ACHN (cell line): ENCODE measurements at regions not wholly inside any gene's neighbourhood (a gene's known extent, or its start where the extent isn't known, plus 50 kb on each side); places are given as distances from the start of the nearest gene placed in this dataset.

ENCODE experiments used
- DNase-seq: peaks from one replicate; pipeline ENCODE4 v3.0.0-alpha.2; 2015
- in situ Hi-C: cut with HindIII; loops from 2 replicates; pipeline ENCODE4 v1.10.0; 2017; ENCODE audit warnings: low sequenced_read_pairs, low pct_ligation_motif_present, low pct_unique_long_range_greater_than_20kb

DNA sequence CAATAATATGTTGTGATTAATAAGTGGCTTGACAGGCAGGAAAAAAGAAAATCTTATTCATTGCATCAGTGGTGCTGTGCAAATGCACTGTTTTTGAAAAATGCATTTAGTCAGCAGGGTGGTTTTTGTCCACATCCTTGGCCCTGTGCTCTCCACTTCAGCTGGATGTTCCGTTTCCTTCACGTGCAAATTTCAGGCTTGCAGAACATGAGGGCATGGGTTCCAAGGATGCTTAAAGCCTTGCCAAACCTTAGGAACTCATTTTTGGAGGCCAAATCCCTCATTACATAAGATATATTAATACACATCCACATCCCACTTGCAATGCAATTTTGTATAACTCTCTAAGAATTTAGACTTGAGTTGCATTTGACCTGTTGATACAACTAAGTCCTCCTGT is 410.1 kb downstream of the PRDM2 start:
- in situ Hi-C loops, result no loop called here
- no peak for DNase-seq

DNA sequence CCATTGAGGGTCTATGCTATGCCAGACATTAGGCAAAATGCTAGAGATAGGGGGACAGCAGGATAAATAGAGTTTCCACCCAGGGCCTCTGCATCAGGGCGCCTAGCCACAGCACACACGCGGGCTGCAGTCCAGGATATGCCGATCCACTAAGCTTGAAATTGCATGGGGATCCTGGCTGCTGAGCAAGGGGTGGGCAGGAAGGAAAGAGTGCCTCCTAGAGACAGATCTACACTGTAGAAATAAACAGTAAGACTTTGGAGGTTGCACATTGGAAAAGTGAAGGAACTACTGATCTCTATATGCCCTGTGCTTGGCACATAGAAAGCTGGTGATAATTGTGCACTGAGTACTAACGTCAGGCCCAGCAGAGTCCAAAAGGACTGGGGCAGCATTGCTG is 411.1 kb downstream of the PRDM2 start:
- in situ Hi-C loops, result no loop called here
- DNase-seq, result no peak

DNA sequence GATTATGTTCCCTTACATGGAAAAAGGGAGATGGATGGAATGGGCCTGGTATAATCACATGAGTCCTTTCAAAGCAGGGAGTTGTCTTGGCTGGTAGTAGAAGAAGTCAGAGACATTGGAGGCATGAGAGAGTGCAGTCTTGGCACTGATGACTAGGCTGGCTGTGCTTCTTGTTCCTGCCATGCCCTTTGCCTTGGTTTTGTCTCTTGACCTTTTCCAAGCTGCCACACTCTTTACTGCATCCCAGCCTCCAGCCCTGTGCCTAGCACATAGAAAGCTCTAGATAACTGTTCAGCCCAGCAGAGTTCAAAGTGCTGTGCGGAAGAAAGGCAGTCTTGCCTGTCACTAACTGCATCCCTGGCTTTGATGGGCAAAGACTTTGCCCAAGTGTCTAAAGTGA is 412.6 kb downstream of the PRDM2 start:
- in situ Hi-C loops, result no loop called here
- no peak for DNase-seq

DNA sequence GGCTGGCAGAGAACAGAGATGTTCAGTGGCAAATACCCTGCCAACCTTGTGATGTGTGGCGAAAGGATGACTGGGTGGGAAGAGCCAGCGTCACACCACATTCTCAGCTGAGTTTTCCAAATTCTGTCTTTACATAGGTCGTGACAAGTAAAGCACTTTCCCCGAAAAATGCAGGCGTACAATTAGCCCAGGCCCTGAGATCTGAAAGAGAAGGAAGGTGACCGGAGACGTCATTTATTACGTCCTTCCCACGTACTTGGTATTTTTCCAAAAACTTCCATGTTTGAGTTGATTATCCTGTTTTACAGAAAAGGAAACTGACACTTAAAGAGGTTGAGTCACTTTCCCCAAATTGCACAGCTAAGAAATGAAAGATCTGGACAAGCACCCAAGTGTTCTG is 413.3 kb downstream of the PRDM2 start:
- in situ Hi-C loops, result no loop called here
- DNase-seq, result no peak

DNA sequence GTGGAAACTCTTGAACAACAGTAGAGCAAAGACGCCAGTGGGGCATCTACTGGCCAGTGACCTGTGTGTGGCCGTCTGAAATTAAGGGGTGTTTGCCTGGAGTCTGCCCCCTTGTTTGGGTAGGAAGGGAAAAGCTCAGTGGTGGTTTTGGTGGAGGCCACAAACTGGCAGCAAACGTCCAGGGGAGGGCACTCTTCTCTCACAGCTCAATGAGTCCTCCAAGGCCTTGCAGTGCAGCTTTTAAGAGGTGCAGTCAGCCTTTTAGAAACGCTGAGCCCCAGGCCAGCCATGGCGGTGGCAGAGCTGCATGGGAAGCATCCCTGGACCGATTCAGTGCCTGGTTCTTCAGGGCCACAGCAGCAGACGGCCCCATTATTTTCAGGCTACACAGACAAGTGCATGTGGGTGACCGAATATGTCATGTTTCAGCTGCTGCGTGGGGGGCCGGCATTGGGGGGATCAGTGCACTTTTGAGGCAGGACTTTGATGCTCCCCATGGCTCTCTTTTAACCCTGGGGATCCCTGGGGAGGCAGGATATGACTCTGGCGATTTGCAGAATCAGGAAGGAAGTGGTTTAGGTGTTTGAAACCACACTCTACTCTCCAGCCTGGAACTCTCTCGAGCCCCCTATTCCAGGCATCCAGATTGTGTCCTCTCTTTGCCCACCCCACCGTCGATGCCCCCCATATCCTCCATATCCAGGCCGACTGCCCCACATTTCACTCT is 414.0 kb downstream of the PRDM2 start:
- peak; percentile 67 for DNase-seq
- in situ Hi-C loops, result no loop called here

DNA sequence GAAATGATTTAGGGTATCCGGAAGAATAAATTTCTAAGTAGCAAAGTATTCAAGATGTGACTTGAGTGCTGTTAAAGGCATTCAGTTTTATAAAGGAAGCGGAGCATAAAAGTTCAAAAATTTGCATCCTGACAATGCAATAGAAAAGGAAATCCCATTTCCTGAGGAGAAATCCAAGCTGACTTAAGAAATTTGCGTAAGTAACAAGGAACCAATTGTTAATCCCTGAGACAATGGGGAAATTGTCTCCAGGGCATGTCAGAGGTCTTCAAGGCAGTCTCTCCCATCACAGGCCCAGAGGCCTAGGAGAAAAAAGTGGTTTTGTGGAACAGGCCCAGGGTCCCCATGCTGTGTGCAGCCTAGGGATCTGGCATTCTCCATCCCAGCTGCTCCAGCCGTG is 416.0 kb downstream of the PRDM2 start:
- DNase-seq, result no peak
- in situ Hi-C loops, result no loop called here

DNA sequence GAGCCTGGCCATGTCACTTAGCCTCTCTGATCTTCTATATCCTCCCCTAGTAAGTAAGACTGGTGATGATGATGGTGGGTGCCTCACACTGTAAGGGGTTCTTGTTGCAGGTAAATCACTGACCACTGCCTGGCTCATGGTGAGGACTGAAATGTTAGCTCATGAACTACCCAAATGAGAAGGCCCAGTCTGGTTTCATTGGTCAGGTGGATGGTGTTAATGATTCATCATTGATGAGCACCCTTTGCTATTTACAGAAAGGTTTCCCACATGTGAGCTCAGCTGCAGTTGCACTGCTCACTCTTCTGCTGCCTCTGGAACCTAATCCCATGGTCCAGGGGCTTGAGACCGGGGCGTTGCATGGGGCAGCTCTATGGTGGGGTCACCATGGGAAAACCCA is 417.7 kb downstream of the PRDM2 start:
- no peak for DNase-seq
- in situ Hi-C loops, result no loop called here

DNA sequence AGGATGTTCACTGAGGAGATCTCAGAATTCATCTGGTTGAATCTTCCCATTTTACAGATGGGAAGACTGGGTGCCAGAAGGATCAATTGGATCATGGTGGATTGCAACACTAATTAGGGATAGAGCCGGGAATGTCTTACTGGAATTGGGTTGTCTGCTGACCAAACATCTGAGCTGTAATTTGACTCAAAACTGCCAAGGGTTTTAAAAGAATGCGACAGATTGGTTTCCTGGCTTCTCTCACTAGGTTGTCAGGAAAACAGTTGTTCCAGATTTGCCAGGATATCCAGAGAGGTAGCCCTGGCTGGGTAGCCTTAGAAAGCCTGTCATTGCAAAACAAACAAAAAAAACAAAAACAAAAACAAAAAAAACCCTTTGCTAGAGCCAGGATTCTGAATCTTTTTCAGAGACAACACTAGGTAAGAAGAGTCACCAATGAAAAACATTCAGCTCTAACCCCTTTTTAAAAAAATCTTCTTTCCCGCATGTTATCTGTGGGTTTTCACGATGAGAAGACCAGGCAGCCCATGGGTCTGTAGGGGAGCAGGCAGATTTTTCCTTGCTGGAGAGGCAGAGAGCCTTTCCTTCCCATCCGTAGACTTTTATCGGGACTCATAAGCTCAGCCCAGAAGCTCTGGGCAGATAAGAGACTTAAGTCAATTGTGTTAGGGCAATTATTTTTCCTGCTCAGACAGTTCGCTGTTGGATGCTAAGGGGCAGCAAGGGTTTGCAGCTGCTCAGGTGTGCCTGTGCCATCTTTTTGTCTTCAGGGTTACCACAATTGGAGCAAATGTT is 418.9 kb downstream of the PRDM2 start:
- in situ Hi-C loops, result no loop called here
- DNase-seq, result no peak

DNA sequence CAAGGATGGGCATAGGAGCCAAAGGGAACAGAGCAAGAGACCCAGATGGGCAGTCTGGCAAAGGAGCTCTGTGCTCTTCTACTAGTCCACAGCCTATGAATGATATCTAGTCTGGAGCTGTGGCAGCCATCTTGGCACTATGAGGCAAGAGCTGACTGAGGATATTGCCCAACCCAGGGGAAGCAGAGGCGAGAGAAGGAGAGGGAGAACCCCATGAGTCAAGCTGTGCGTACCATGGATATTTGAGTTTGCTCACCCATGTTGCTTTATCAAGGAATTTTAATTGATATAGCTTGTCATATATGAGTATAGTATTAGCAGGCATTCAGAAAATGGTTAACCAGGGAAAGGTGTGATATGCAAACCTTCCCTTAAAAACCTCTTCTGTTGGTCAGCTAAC is 420.9 kb downstream of the PRDM2 start:
- in situ Hi-C loops, result no loop called here
- no peak for DNase-seq

DNA sequence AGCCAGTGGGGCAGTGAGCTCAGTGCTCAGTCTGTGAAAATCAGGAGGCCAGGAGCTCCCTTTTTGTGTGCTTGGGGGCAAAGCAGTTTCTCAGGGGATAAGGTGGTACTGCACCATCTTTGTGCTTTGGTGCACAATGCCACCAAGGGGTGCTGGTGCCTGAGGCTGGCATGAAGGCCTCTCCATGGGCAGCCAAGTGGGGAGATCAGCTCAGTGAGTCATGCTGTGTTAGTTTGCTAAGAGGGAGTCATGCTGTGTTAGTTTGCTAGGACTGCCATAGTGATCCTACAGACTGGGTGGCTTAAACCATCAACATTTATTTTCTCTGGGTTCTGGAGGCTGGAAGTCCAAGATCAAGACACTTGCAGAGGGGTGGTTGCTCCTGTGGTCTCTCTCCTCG is 428.1 kb downstream of the PRDM2 start:
- DNase-seq, result no peak
- in situ Hi-C loops, result no loop called here

DNA sequence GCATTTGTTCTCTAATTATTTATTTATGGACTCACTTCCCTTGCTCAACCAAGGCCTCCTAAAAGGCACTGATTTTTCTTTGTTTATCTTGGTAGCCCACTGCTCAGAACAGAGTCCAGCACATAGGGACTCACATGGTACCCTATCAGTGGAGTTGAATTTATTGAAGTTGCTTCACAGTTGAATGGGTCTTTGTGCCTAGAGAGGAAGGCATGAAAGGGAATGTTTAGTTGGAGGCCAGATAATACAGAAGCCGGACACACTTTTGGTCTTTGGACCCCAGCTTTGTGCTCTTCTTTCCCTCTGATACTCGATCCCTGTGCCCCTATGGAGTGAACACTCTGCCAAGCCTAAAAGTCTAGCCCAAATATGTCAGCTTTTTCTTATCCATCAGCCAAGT is 429.0 kb downstream of the PRDM2 start:
- in situ Hi-C loops, result no loop called here

DNA sequence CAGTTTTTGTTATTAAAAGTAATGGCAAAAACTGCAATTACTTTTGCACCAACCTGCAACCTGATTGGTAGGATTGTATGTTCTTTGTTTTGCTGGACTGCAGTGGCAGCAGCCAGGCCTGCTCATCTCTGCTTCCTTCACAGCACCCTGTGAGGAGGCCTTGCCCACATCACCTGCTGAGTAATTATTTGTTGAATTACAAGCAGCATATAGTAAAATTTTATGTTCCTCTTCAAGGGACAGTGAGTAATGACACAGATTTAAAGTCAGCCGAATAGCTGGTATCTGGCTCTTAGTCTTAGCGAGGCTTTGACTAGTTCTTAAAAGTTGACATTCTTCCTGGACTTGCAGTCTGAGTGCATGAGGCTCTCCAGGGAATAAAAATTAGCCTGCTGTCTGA is 435.1 kb downstream of the PRDM2 start:
- in situ Hi-C loops, result no loop called here
- DNase-seq, result no peak

More for the DNA sequence above, 429.0 kb downstream of the PRDM2 start:
- no peak for DNase-seq

DNA sequence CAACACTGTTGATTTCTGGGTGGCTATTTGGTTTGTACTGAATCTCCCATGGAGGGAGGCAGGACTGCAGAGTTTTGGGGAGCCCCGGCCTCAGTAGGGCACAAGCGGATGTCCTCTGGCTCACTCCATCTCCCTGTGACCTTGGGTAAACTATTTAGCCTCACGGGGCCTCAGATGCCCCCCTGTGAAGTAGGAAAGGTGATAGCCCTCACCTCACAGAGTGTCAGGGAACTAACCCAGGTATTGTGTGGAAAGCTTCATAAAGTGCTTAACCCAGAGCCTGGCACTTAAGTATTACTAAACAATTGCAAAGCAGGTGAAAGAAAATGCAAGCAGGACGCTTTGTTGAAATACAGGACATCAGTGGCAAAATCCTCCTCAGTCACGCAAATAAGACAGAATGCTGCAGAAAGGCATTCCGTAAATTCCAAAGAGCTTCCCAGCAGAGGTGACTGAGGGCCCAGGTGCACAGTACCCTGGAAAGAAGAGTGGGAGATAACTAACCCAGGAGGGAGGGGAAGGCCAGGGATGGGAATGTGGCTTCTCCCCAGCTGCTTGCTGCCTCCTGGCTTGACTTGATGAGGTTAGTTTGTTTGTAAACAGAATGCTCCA is 436.3 kb downstream of the PRDM2 start:
- in situ Hi-C loops, result no loop called here

DNA sequence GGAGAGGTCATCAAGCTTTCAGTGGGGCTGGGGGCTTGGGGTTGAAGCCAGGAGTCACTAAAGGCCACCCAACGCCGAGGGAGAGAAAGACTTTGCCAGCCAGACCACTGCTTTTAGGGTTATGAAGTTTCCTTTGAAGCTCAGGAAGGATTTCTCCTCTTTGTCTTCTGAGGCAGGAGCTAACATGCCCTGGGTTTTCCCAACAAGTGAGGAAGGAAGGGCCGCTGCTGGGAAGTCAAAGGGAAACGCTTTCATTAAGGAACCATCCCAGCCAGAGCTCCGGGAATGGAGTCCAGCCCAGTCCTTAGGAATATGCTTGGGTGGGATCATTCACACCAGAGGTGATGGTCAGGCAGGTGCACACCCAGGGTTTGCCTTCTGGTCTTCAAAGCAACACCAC is 436.9 kb downstream of the PRDM2 start:
- no peak for DNase-seq
- in situ Hi-C loops, result no loop called here

More for the DNA sequence above, 436.3 kb downstream of the PRDM2 start:
- DNase-seq, result no peak

DNA sequence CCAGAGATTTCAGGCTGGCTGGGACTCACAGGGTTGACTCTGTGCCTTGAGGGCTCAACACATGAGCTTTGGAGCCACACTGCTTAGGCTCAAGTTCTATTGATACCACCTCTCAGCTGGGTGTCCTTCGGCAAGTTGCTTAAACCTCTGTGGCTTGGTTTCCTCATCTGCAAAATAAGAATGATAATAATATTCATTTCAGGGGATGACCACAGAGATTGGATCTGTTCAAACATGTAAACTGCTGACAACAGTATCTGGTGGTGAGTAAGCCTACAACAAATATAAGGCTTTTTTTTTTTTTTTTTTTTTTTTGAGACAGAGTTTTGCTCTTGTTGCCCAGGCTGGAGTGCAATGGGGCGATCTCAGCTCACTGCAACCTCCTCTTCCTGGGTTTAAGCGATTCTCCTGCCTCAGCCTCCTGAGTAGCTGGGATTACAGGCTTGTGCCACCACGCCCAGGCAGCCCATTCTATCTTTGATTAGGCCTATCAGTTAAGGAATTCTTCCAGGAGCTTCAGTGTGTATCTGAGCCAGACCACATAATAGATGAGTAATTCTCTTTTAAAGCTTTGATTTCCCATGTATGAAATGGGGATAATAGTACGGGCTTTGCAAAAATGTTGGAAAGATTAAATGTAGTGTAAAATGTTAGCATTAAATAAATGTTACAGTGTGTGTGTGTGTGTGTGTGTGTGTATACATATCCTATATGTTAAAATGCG is 437.6 kb downstream of the PRDM2 start:
- DNase-seq, result no peak
- in situ Hi-C loops, result no loop called here

DNA sequence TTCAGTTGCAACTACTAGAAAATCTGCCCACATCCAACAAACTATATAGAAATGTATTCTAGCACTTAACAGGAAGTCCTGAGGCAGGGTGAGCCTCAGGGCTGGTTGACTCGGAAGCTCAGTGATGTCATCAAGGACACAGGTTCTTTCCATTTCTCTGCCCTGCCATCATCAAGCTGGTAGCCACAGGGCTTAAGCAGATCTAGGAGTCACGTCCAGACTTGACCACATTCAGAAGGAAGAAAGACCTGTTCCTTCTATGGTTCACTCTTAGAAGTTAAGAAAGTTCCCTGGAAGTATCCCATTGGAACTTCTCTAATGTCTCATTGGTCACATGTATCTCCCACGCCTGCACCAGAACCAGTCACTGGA is 438.1 kb downstream of the PRDM2 start:
- no peak for DNase-seq
- in situ Hi-C loops, result no loop called here

DNA sequence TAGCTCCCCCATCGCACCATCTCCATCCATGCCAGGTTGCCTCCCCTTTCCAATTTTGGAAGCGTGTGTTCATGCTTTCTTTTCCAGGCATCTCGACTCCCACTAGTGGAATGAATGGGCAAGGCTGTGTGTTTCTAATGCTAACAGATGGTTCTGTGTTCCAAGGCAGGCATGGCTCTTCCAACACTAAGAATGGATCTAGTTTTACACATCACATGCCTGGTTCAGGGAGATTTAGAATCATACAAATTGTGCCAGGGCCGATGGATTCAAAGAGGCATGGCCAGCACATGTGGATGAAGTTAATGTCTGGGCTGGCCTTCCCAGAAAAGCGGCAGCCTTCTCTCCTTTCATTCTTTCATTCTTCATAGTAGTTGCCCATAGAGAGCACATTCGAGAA is 438.7 kb downstream of the PRDM2 start:
- no peak for DNase-seq

DNA sequence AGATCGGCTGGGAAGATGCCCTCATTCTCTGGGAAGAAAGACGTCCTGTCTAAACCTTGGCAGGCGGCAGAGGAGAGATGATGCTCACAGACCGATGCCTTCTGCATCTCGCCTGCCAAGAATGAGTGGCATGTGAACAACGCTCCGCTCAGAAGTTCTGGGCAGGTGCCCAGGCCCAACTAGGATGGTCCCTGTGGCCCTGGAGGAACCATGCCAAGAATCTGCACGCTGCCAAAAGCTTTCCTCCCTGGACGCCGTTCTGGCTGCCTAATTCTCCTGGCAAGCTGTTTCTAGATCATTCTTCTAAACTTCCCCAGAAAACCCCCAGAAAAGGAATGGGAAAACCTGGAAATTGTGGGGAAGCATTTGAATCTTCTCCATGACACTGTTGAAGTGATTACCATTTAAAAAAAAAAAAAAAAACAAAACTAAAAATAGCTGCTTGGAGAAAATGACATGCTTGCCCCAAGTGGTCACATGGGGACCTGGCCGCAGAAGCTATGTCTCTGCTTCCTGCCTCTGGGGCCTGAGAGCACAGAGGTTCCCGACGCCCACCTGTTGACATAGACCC is 440.9 kb downstream of the PRDM2 start:
- in situ Hi-C loops, result no loop called here
- DNase-seq, result peak; percentile 21

More for the DNA sequence above, 438.7 kb downstream of the PRDM2 start:
- in situ Hi-C loops, result no loop called here

DNA sequence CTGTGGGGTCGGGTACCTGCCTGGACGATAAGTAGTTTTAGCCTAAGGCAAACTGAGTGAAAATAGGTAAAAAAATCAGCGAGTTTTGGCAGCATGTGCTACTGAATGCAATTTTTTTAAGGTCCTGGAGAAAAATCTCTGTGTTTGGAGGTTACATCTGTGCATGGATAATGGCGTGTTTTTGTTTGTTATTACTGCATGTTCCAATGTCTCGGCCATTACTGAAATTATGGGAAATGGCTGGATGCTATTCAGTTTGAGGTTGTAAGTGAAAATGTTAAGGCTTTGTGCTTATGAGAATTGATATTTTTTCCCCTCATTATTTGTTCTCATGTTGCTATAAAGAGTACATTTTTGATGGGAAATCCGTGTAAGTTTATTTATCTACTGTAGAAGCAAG is 441.7 kb downstream of the PRDM2 start:
- no peak for DNase-seq
- in situ Hi-C loops, result no loop called here
